IPS-18c (cell line): ENCODE measurements at regions not wholly inside any gene's neighbourhood (a gene's known extent, or its start where the extent isn't known, plus 50 kb on each side); places are given as distances from the start of the nearest gene placed in this dataset.

ENCODE experiments used
- H3K4me3 ChIP-seq: 2 replicates; pipeline ENCODE4 v1.7.0; 2013; ENCODE audit warnings: low read depth, mild to moderate bottlenecking, low read length, moderate library complexity; ENCODE audit not compliant: insufficient read depth
- H3K9me3 ChIP-seq: one replicate; pipeline ENCODE4 v1.6.1; 2013; ENCODE audit warnings: mild to moderate bottlenecking, low read length, moderate library complexity; ENCODE audit not compliant: control insufficient read depth, insufficient read depth

DNA sequence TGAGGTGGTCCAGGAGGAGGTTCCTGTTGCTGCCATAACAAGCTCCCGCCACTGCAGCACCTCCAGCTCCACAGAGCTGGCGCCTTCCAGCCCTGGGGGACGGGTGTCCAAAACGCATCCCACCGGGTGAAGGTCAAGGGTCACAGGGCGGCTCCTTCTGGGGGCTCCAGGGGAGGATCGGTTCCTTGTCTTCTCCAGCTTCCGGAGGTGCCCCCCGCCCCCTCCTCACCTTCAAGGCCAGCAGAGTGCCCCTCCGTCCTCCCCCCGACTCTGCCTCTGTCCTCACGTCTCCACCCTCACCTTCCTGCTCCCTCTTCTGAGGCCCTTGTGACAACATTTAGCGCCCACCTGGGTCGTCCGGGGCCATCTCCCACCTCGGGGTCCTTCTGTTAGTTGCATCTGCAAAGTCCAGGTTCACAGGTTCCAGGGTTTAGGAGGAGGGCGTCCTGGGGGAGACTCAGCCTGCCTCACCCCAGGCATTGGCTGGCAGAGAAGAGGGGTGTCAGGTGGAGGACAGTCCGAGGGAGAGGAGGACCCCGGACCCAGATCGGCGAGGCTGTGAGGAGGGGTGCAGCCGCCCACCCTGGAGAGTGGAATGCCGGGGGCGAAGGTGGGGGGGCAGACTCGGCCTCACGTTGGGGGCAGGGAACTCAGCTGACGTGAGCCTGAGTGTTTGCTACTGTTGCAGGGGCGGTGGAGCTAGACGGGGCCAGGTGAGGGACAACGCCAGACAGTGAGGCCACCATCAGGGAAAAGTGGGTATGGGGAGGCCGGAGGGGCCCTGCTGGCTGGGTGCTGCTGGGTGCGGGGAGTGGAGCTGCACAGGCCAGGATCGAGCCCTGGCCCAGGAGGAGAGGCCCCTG, 205.5 kb upstream of the C14orf180 start:
- no peak overlapping the region for H3K4me3 ChIP-seq
- H3K9me3 ChIP-seq, result no peaks in the 10 kb centered on the region

DNA sequence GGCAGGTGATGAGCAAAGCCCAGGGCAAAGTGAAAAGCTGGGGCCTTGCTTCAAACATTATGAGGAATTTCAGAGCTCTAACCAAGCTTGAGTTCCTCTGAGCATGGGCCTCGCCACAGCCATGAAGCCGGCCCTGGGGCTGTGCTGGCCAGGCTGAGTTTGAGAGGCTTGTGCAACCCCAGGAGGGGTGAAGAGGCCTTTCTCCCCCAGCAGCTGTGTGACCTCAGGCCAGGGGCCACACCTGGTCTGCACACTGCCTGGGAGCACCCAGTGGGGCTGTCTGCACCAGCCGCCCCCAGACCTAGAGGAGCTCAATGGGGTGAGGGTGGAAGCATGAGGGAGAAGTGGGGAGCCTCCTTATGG, 204.9 kb upstream of the C14orf180 start:
- Histone ChIP-seq H3K9me3 (no peaks in the 10 kb centered on the region), H3K4me3 (no peak overlapping the region)

GRCh38 chr14:104375551-104376201, 203.9 kb upstream of the C14orf180 start:
- Histone ChIP-seq H3K9me3 (no peaks in the 10 kb centered on the region), H3K4me3 (no peak overlapping the region)

GRCh38 chr14:104376202-104377140, 203.1 kb upstream of the C14orf180 start:
- no peak overlapping the region for H3K4me3 ChIP-seq
- no peaks in the 10 kb centered on the region for H3K9me3 ChIP-seq

- Histone ChIP-seq H3K9me3 (no peaks in the 10 kb centered on the region), H3K4me3 (no peak overlapping the region)
These were observed 202.3 kb upstream of the C14orf180 start for GRCh38 chr14:104377256-104377655.

DNA sequence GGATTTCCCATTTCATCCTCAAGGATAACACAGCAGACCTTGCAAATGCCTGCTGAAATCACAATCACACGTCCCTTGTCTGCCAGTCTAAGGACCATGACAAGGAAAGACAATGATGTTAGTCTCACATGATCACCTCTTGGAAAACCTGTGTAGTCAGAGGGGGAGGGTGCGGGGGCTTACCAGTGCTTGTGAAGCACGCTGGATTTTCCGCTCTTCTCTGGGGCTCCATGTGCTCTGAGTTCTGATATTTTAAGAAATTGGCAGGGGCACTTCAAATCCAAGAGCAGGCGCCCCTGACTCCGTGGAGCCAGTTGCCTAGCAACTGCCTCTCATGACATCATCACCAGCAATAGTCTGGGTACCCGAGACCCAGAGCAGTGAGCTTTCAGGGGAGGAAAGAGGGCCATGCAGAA, 200.9 kb upstream of the C14orf180 start:
- H3K4me3 ChIP-seq, result no peak overlapping the region

DNA sequence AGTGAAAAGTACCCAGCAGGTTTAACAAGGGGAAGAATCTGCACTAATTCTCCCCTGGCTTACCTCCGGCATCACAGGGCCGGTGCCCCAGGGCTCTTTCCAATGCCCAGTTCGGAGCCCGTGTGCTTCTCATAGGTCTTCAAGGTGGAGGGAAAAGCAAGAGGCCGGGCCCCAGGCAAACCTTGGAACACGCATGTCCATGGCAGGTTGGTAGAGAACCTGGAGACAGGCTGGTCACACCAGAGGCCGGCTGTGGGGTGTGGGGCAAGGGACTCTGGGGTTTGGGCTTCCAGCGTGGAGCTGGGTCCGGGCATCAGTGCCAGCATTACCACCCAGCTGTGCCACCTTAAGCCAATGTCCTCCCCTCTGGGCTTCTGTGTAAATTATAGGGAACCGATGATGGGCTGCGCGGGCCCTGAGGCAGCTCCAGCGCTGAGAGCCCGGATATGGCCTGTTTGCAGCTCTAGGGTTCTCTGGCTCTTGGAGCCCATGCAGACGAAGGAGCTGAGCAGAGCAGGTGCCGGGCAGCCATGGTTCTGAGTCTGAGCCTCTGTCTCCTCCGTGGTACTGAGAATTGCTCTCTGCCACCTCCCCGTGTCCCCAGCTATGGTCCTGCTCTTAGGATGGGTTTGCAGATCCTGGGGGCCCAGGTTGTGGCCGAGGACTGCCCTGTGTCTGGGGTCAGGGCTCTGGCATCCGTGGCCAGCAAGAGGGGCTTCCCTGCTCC, 197.0 kb upstream of the C14orf180 start:
- H3K9me3 ChIP-seq, result no peaks in the 10 kb centered on the region
- H3K4me3 ChIP-seq, result no peak overlapping the region

More for the DNA sequence above, 200.9 kb upstream of the C14orf180 start:
- H3K9me3 ChIP-seq, result no peaks in the 10 kb centered on the region

- H3K4me3 ChIP-seq, result no peak overlapping the region
These were observed 196.2 kb upstream of the C14orf180 start for GRCh38 chr14:104383088-104383995.

DNA sequence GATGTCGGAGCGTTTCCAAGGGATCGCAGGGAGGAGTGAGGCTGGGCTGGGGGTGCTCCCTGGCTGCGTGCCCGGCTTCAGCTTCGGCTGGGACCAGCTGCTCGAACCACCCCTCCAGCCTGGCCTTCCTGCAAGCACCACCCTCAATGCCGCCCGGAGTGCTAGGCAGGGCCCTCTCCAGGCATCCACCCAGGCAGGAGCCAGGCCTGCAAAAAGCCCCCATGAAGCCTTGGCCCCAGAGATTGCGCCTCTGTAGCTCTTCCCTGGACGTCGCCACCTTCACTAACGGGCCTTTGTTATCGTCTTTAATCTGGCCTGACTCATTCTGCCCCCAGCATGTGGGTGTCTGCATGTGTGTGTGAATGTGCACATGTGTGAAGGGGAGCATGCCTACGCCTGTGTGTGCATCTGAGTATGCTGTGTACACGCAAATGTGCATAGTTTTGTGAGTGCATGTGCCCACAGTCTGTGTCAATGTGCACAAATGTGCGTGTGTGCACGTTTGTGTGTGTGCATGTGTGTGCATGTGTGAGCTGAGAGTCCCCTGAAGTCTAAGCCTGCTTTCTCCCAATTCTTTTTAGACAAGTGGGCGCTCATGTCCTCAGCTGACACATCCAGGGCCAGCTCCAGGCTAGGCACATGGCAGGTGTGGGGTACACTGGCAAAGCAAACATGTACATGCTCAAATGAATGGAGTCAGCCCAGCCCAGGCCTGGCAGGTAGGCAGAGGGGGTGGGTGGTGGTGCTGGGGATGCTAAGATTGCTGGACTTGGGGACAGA, 195.4 kb upstream of the C14orf180 start:
- H3K4me3 ChIP-seq, result no peak overlapping the region
- H3K9me3 ChIP-seq, result no peaks in the 10 kb centered on the region

More at GRCh38 chr14:104383088-104383995, 196.2 kb upstream of the C14orf180 start:
- H3K9me3 ChIP-seq, result no peaks in the 10 kb centered on the region

DNA sequence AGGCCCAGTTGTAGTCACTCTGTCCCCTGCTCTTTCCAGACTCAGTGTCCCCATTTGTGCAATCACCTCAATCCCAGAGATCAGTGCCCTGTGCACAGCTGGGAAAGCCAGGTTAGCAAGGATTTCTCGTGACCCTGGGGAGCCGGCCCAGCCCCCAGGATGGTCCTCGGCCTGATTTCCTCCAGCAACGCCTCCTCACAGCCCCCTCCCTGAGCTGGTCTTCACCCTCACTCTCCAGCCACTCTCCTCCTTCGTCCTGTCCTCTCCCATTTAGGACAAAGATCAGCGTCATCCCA, 194.8 kb upstream of the C14orf180 start:
- Histone ChIP-seq H3K9me3 (no peaks in the 10 kb centered on the region), H3K4me3 (no peak overlapping the region)

DNA sequence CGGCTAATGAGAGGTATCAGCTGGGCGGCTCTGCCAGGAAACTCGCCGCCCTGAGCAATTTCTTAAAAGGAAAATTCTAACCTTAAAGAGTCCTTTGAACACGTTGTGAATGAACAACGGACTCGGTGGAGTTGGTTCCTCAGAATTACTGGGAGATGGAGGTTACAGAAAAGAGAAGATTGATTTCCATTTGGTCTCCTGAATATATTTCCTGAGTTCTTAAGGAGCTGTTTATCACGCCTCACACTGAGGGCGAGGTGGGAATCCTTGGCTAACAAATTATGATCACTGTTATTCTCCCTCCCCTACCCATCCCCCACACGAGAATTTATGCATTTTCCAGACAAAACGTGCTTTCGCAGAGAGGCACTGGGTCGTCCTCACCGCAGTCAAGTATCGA, 194.5 kb upstream of the C14orf180 start:
- Histone ChIP-seq H3K9me3 (no peaks in the 10 kb centered on the region), H3K4me3 (no peak overlapping the region)

- H3K9me3 ChIP-seq, result no peaks in the 10 kb centered on the region
- H3K4me3 ChIP-seq, result no peak overlapping the region
These were observed 193.9 kb upstream of the C14orf180 start for GRCh38 chr14:104385531-104386101.

DNA sequence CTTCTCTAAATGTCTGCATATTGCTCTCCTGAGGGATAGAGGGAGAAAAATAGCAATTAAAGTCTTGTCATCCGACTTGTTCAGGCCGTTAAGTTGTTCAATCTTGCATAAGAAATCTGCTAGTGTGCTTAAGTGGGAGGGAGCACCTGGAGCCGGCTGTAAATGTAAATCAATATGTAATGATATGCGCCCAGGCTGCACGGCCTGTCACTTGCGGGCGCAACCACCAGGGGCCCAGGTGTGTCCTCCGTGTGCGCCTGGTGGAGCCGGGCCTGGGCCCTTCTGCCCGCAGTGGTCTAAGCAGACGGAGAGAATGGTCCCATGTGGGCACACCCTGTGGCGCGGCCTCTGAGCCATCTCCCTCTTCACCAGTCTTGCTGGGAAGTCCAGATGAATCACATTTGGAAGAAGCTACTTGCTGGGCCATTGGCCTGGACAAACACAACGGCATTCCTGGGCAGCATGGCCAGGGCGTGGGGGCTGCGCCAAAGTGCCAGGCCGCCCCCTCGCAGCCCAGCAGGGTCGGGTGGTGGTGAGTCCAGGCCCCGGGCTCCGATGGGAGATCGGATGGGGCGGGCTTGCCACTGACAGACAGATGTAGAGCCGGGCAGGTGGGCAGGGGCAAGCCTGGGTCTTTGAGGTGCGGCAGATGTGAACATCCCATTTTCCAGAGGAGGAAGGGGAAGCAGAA, 193.3 kb upstream of the C14orf180 start:
- Histone ChIP-seq H3K4me3 (no peak overlapping the region), H3K9me3 (no peaks in the 10 kb centered on the region)

GRCh38 chr14:104387022-104388010, 192.2 kb upstream of the C14orf180 start:
- no peak overlapping the region for H3K4me3 ChIP-seq
- H3K9me3 ChIP-seq, result no peaks in the 10 kb centered on the region
